ENCODE measurements at regions not wholly inside any gene's neighbourhood (a gene's known extent, or its start where the extent isn't known, plus 50 kb on each side); places are given as distances from the start of the nearest gene placed in this dataset.

DNA sequence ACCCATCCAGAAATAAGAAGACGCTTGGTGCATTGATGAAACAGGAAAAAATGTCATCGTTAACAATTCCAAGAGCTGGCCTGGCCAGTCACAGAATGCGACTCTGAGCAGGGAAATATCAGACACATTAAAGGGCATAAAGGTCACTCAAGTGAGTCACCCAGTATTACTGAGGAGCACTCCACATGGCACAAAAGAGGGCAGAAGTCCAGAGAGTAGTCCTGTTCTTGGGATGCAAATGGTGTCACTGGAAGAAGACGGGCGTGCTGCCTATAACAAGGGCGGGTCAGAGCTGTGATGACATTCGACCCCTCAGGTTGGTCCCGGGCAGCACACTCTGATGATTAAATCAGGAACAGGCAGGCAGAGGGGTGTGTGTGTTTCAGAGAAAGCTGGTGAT, 720.3 kb downstream of the UQCRFS1 start:
- peaks cover 0 to 7% (median 3%) of the 10 kb centered on the region in 3 donors for H3K4me1 ChIP-seq (ENCODE audit: control insufficient read depth in 3 of 3, insufficient read depth in 3 of 3, low read length in 3 of 3)
- no peaks in the 10 kb centered on the region for H3K27me3 ChIP-seq (ENCODE audit: control insufficient read depth in 3 of 3, insufficient read depth in 3 of 3, low read length in 3 of 3)
- no peak overlapping the region for H3K4me3 ChIP-seq (ENCODE audit: low read length in 3 of 3)
- H3K36me3 ChIP-seq (ENCODE audit: control insufficient read depth in 3 of 3, insufficient read depth in 3 of 3, low read length in 3 of 3), result no peaks in the 10 kb centered on the region
- H3K9ac ChIP-seq (ENCODE audit: low read depth in 1 of 3, low read length in 3 of 3), result no peak overlapping the region
- no peaks in the 10 kb centered on the region for H3K9me3 ChIP-seq (ENCODE audit: control insufficient read depth in 3 of 3, low read length in 3 of 3)
- no peak overlapping the region for H3K27ac ChIP-seq (ENCODE audit: low read depth, low read length)

GRCh38 chr19:28492201-28492600, 720.8 kb downstream of the UQCRFS1 start:
- no peak overlapping the region for H3K27ac ChIP-seq (ENCODE audit: low read depth, low read length)
- H3K9ac ChIP-seq (ENCODE audit: low read depth in 1 of 3, low read length in 3 of 3), result no peak overlapping the region
- no peaks in the 10 kb centered on the region for H3K36me3 ChIP-seq (ENCODE audit: control insufficient read depth in 3 of 3, insufficient read depth in 3 of 3, low read length in 3 of 3)
- peaks cover 0 to 7% (median 3%) of the 10 kb centered on the region in 3 donors for H3K4me1 ChIP-seq (ENCODE audit: control insufficient read depth in 3 of 3, insufficient read depth in 3 of 3, low read length in 3 of 3)
- H3K4me3 ChIP-seq (ENCODE audit: low read length in 3 of 3), result no peak overlapping the region
- H3K9me3 ChIP-seq (ENCODE audit: control insufficient read depth in 3 of 3, low read length in 3 of 3), result no peaks in the 10 kb centered on the region
- H3K27me3 ChIP-seq (ENCODE audit: control insufficient read depth in 3 of 3, insufficient read depth in 3 of 3, low read length in 3 of 3), result no peaks in the 10 kb centered on the region

DNA sequence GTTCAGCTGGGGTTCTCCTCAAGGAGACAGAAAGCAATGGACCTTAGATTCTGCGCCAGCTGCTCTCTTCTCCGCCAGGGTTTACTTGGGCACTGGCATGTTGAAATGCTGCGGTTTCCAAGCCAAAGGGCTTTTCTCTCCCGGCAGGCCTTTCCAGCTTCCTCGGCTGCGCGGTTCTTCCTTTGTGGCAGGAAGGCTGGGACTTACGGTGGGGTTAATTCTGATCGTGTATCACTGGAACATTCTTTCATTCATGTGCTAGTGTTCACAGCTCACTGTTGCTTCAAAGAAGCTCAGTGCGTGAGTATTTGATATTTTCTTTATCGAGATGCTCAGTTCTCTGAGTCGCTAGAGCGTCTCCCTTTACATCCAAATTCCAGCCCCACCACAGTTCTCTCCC, 723.2 kb downstream of the UQCRFS1 start:
- H3K4me3 ChIP-seq (ENCODE audit: low read length in 3 of 3), result no peak overlapping the region
- peaks cover 0 to 7% (median 3%) of the 10 kb centered on the region in 3 donors for H3K4me1 ChIP-seq (ENCODE audit: control insufficient read depth in 3 of 3, insufficient read depth in 3 of 3, low read length in 3 of 3)
- no peaks in the 10 kb centered on the region for H3K9me3 ChIP-seq (ENCODE audit: control insufficient read depth in 3 of 3, low read length in 3 of 3)
- H3K36me3 ChIP-seq (ENCODE audit: control insufficient read depth in 3 of 3, insufficient read depth in 3 of 3, low read length in 3 of 3), result no peaks in the 10 kb centered on the region
- H3K27ac ChIP-seq (ENCODE audit: low read depth, low read length), result no peak overlapping the region
- H3K9ac ChIP-seq (ENCODE audit: low read depth in 1 of 3, low read length in 3 of 3), result no peak overlapping the region
- no peaks in the 10 kb centered on the region for H3K27me3 ChIP-seq (ENCODE audit: control insufficient read depth in 3 of 3, insufficient read depth in 3 of 3, low read length in 3 of 3)

DNA sequence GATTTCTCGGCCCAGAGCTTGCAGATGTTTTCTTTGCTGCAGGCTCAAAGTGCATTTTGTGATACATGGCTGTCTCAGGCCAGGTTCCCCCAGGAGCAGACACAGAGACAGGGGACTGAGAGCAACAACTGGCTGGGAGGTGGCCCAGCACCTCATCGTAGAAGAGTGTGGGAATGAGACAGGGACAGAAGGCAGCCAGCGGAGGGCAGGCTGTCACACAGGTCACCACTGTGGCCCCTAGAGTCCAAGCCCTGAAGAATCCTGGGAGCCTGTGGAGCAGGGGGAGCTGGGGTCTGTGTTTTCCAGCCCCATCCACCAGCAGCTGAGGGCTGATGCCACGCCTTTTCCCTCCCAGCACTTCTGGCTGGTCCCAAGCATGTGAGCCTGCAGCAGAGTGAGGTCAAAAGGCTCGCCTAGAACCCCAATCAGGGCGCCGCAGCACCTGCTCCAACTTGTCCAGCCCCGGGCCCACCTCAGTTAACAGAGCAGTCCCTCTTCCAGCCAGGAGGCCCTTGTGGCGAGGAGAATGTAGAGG, 723.8 kb downstream of the UQCRFS1 start:
- Histone ChIP-seq H3K4me3 (ENCODE audit: low read length in 3 of 3) (no peak overlapping the region), H3K4me1 (ENCODE audit: control insufficient read depth in 3 of 3, insufficient read depth in 3 of 3, low read length in 3 of 3) (peaks cover 0 to 7% (median 3%) of the 10 kb centered on the region in 3 donors), H3K9me3 (ENCODE audit: control insufficient read depth in 3 of 3, low read length in 3 of 3) (no peaks in the 10 kb centered on the region), H3K27ac (ENCODE audit: low read depth, low read length) (no peak overlapping the region), H3K9ac (ENCODE audit: low read depth in 1 of 3, low read length in 3 of 3) (no peak overlapping the region), H3K27me3 (ENCODE audit: control insufficient read depth in 3 of 3, insufficient read depth in 3 of 3, low read length in 3 of 3) (no peaks in the 10 kb centered on the region), H3K36me3 (ENCODE audit: control insufficient read depth in 3 of 3, insufficient read depth in 3 of 3, low read length in 3 of 3) (no peaks in the 10 kb centered on the region)

- H3K27me3 ChIP-seq (ENCODE audit: control insufficient read depth in 3 of 3, insufficient read depth in 3 of 3, low read length in 3 of 3), result no peaks in the 10 kb centered on the region
- H3K36me3 ChIP-seq (ENCODE audit: control insufficient read depth in 3 of 3, insufficient read depth in 3 of 3, low read length in 3 of 3), result no peaks in the 10 kb centered on the region
- peaks cover 0 to 7% (median 3%) of the 10 kb centered on the region in 3 donors for H3K4me1 ChIP-seq (ENCODE audit: control insufficient read depth in 3 of 3, insufficient read depth in 3 of 3, low read length in 3 of 3)
- no peaks in the 10 kb centered on the region for H3K9me3 ChIP-seq (ENCODE audit: control insufficient read depth in 3 of 3, low read length in 3 of 3)
- no peak overlapping the region for H3K9ac ChIP-seq (ENCODE audit: low read depth in 1 of 3, low read length in 3 of 3)
- H3K27ac ChIP-seq (ENCODE audit: low read depth, low read length), result no peak overlapping the region
- no peak overlapping the region for H3K4me3 ChIP-seq (ENCODE audit: low read length in 3 of 3)
Observed at GRCh38 chr19:28487999-28488398, 725.0 kb downstream of the UQCRFS1 start.

DNA sequence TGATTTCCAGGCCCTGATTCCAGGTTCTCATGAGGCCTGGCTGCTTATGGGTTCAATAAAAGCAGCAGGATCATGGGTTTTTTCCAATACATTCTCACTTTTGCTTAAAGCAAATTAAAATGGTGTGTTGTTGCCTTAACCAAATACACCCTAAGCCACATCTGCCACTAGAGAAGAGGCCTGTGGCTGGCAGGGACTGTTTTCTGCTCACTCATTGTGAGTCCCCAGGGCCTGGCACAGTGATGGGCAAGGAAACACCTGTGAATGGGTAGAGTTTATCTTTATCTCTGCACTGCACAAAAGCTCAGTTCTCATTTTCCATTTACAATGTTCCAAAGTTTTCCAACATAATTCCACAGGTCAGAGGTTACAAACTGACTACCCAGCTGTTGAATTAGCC, 726.0 kb downstream of the UQCRFS1 start:
- Histone ChIP-seq H3K9me3 (ENCODE audit: control insufficient read depth in 3 of 3, low read length in 3 of 3) (no peaks in the 10 kb centered on the region), H3K27ac (ENCODE audit: low read depth, low read length) (no peak overlapping the region), H3K4me1 (ENCODE audit: control insufficient read depth in 3 of 3, insufficient read depth in 3 of 3, low read length in 3 of 3) (peaks cover 0 to 4% (median 3%) of the 10 kb centered on the region in 3 donors), H3K4me3 (ENCODE audit: low read length in 3 of 3) (no peak overlapping the region), H3K36me3 (ENCODE audit: control insufficient read depth in 3 of 3, insufficient read depth in 3 of 3, low read length in 3 of 3) (no peaks in the 10 kb centered on the region), H3K27me3 (ENCODE audit: control insufficient read depth in 3 of 3, insufficient read depth in 3 of 3, low read length in 3 of 3) (no peaks in the 10 kb centered on the region), H3K9ac (ENCODE audit: low read depth in 1 of 3, low read length in 3 of 3) (no peak overlapping the region)

GRCh38 chr19:28486473-28486872, 726.5 kb downstream of the UQCRFS1 start:
- Histone ChIP-seq H3K9ac (ENCODE audit: low read depth in 1 of 3, low read length in 3 of 3) (no peak overlapping the region), H3K4me1 (ENCODE audit: control insufficient read depth in 3 of 3, insufficient read depth in 3 of 3, low read length in 3 of 3) (peaks cover 3 to 7% (median 7%) of the 10 kb centered on the region in 3 donors), H3K27me3 (ENCODE audit: control insufficient read depth in 3 of 3, insufficient read depth in 3 of 3, low read length in 3 of 3) (no peaks in the 10 kb centered on the region), H3K27ac (ENCODE audit: low read depth, low read length) (no peak overlapping the region), H3K9me3 (ENCODE audit: control insufficient read depth in 3 of 3, low read length in 3 of 3) (no peaks in the 10 kb centered on the region), H3K36me3 (ENCODE audit: control insufficient read depth in 3 of 3, insufficient read depth in 3 of 3, low read length in 3 of 3) (no peaks in the 10 kb centered on the region), H3K4me3 (ENCODE audit: low read length in 3 of 3) (no peak overlapping the region)

DNA sequence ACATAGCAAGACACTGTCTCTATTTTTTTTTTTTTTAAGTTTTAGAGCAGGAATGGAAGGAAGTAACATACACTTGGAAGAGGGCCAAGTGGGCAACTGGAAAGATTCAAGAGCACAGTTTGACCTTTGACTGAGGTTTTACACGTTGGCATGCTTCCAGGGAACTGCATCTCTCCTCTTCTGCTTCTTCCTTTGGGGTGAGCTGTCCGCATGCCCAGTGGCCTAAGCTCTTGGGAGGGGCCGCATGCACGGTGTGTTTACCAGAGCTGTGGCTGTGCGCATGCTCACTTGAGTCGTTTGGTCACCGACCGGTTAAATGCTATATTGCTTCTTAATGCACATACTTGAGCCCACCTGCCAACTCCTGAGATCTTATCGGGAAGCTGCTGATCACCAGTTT, 727.7 kb downstream of the UQCRFS1 start:
- H3K4me1 ChIP-seq (ENCODE audit: control insufficient read depth in 3 of 3, insufficient read depth in 3 of 3, low read length in 3 of 3), result peaks cover 10 to 19% (median 11%) of the 10 kb centered on the region in 3 donors
- no peaks in the 10 kb centered on the region for H3K9me3 ChIP-seq (ENCODE audit: control insufficient read depth in 3 of 3, low read length in 3 of 3)
- no peaks in the 10 kb centered on the region for H3K27me3 ChIP-seq (ENCODE audit: control insufficient read depth in 3 of 3, insufficient read depth in 3 of 3, low read length in 3 of 3)
- no peak overlapping the region for H3K9ac ChIP-seq (ENCODE audit: low read depth in 1 of 3, low read length in 3 of 3)
- no peaks in the 10 kb centered on the region for H3K36me3 ChIP-seq (ENCODE audit: control insufficient read depth in 3 of 3, insufficient read depth in 3 of 3, low read length in 3 of 3)
- H3K4me3 ChIP-seq (ENCODE audit: low read length in 3 of 3), result no peak overlapping the region
- H3K27ac ChIP-seq (ENCODE audit: low read depth, low read length), result no peak overlapping the region

- Histone ChIP-seq H3K4me1 (ENCODE audit: control insufficient read depth in 3 of 3, insufficient read depth in 3 of 3, low read length in 3 of 3) (peaks cover 10 to 19% (median 11%) of the 10 kb centered on the region in 3 donors), H3K9me3 (ENCODE audit: control insufficient read depth in 3 of 3, low read length in 3 of 3) (no peaks in the 10 kb centered on the region), H3K4me3 (ENCODE audit: low read length in 3 of 3) (no peak overlapping the region), H3K27me3 (ENCODE audit: control insufficient read depth in 3 of 3, insufficient read depth in 3 of 3, low read length in 3 of 3) (no peaks in the 10 kb centered on the region), H3K36me3 (ENCODE audit: control insufficient read depth in 3 of 3, insufficient read depth in 3 of 3, low read length in 3 of 3) (no peaks in the 10 kb centered on the region), H3K27ac (ENCODE audit: low read depth, low read length) (no peak overlapping the region), H3K9ac (ENCODE audit: low read depth in 1 of 3, low read length in 3 of 3) (no peak overlapping the region)
Observed at GRCh38 chr19:28483197-28483596, 729.8 kb downstream of the UQCRFS1 start.

GRCh38 chr19:28482221-28482620, 730.7 kb downstream of the UQCRFS1 start:
- no peak overlapping the region for H3K4me3 ChIP-seq (ENCODE audit: low read length in 3 of 3)
- peaks cover 10 to 19% (median 11%) of the 10 kb centered on the region in 3 donors for H3K4me1 ChIP-seq (ENCODE audit: control insufficient read depth in 3 of 3, insufficient read depth in 3 of 3, low read length in 3 of 3)
- peak overlapping the region in 1 of 3 donors; percentile 39 for H3K9ac ChIP-seq (ENCODE audit: low read depth in 1 of 3, low read length in 3 of 3)
- H3K36me3 ChIP-seq (ENCODE audit: control insufficient read depth in 3 of 3, insufficient read depth in 3 of 3, low read length in 3 of 3), result no peaks in the 10 kb centered on the region
- H3K27me3 ChIP-seq (ENCODE audit: control insufficient read depth in 3 of 3, insufficient read depth in 3 of 3, low read length in 3 of 3), result no peaks in the 10 kb centered on the region
- H3K9me3 ChIP-seq (ENCODE audit: control insufficient read depth in 3 of 3, low read length in 3 of 3), result no peaks in the 10 kb centered on the region
- no peak overlapping the region for H3K27ac ChIP-seq (ENCODE audit: low read depth, low read length)
